ENCODE measurements at regions not wholly inside any gene's neighbourhood (a gene's known extent, or its start where the extent isn't known, plus 50 kb on each side); places are given as distances from the start of the nearest gene placed in this dataset.

DNA sequence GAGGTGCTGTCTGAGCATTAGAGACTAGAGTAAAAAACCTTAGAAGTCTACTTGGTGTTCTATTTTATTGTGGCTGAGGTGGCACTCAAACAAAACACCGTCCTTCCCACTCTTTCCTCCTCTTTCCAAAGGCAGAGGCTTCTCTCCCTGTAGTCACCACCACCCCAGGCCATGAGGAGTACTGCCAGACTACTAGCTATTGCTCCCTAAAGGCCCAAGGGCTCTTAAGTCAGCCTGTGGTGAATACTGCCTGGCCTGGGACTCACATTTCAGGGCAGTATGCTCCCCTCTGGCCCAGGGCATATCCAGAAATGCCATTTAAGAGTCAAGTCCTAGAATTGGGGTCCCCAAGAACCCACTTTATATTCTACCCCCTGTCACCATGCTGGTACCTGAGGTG lies 309.7 kb upstream of the IMPG1 start:
- POLR2A ChIA-PET, result no interaction called here
- CTCF ChIA-PET, result no interaction called here
- no peak for DNase-seq (ENCODE audit: extremely low spot score)
- TF ChIP-seq, protein P1, sequence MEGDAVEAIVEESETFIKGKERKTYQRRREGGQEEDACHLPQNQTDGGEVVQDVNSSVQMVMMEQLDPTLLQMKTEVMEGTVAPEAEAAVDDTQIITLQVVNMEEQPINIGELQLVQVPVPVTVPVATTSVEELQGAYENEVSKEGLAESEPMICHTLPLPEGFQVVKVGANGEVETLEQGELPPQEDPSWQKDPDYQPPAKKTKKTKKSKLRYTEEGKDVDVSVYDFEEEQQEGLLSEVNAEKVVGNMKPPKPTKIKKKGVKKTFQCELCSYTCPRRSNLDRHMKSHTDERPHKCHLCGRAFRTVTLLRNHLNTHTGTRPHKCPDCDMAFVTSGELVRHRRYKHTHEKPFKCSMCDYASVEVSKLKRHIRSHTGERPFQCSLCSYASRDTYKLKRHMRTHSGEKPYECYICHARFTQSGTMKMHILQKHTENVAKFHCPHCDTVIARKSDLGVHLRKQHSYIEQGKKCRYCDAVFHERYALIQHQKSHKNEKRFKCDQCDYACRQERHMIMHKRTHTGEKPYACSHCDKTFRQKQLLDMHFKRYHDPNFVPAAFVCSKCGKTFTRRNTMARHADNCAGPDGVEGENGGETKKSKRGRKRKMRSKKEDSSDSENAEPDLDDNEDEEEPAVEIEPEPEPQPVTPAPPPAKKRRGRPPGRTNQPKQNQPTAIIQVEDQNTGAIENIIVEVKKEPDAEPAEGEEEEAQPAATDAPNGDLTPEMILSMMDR (IDR thresholded peaks at IDR 0.05; ENCODE audit: control extremely low read depth, extremely low read depth, low read depth, missing control alignments), result no peak

GRCh38 chr6:76381612-76382011 lies 309.1 kb upstream of the IMPG1 start:
- POLR2A ChIA-PET, result no interaction called here
- TF ChIP-seq, protein P1 (IDR thresholded peaks at IDR 0.05; ENCODE audit: control extremely low read depth, extremely low read depth, low read depth, missing control alignments), result no peak
- CTCF ChIA-PET, result no interaction called here
- no peak for DNase-seq (ENCODE audit: extremely low spot score)

DNA sequence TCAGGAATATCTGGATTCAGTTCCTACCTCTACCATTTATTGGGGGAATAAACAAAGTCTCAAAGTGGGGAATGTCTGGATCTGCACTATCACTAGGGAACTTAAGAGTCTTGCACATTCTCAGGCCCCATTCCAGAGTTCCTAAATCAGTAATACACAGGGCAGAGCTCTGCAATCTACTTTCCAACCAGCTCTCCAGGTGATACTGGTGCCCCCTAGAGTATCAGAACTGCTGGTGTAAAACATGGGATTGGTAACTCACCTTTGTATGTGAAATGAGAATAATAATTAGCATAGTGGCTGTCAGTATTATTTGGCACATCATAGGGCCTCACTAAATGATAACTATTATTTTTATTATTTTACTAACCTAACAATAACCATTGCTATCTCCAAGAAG lies 278.8 kb upstream of the IMPG1 start:
- TF ChIP-seq, protein P1 (IDR thresholded peaks at IDR 0.05; ENCODE audit: control extremely low read depth, extremely low read depth, low read depth, missing control alignments), result peak; percentile 1
- no peak for DNase-seq (ENCODE audit: extremely low spot score)
- CTCF ChIA-PET, result interaction anchor here (1.3 to 1.6 kb wide), 2 partner anchors 19 to 458 kb away, joined by 3 to 5 read pairs; no protein-coding TSS in a partner anchor
- POLR2A ChIA-PET, result no interaction called here

GRCh38 chr6:76347539-76347938 lies 275.1 kb upstream of the IMPG1 start:
- no peak for DNase-seq (ENCODE audit: extremely low spot score)
- POLR2A ChIA-PET, result no interaction called here
- TF ChIP-seq, protein P1 (IDR thresholded peaks at IDR 0.05; ENCODE audit: control extremely low read depth, extremely low read depth, low read depth, missing control alignments), result no peak
- CTCF ChIA-PET, result no interaction called here

DNA sequence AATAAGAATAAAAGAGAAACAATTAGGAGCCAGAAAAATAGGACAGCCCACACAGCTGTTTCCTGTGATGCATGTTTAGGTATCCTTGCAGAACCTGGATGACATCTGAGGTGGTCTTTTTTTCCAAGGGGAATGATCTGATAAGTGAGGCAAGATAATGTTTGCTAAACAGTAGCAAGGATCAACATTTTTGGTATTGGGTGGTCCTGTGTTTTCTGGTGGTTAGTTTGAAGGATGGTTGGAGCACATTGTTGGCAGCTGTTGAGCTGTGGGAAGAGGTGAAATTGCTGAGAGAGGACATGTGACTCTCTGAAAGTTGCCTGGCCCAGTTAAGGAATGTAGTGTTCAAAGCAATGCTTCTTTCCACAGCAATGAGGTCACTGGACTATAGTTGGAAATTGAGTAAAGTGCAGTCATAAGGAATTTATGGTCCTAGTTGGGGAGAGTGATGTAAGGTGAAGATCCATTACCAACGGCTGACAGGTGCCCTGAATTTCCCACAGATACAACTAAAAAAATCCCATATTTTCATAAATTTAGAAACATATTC lies 270.2 kb upstream of the IMPG1 start:
- TF ChIP-seq, protein P1 (IDR thresholded peaks at IDR 0.05; ENCODE audit: control extremely low read depth, extremely low read depth, low read depth, missing control alignments), result no peak
- DNase-seq (ENCODE audit: extremely low spot score), result no peak
- CTCF ChIA-PET, result no interaction called here
- POLR2A ChIA-PET, result no interaction called here

- TF ChIP-seq, protein P1 (IDR thresholded peaks at IDR 0.05; ENCODE audit: control extremely low read depth, extremely low read depth, low read depth, missing control alignments), result no peak
- CTCF ChIA-PET, result interaction anchor here (1.2 kb wide), 1 partner anchor 9 kb away, joined by 4 read pairs; no protein-coding TSS in a partner anchor
- POLR2A ChIA-PET, result no interaction called here
These were observed 257.6 kb upstream of the IMPG1 start for GRCh38 chr6:76330031-76330430.

GRCh38 chr6:76326871-76327270 lies 254.4 kb upstream of the IMPG1 start:
- DNase-seq (ENCODE audit: extremely low spot score), result no peak
- CTCF ChIA-PET, result no interaction called here
- POLR2A ChIA-PET, result no interaction called here
- TF ChIP-seq, protein P1 (IDR thresholded peaks at IDR 0.05; ENCODE audit: control extremely low read depth, extremely low read depth, low read depth, missing control alignments), result no peak

More at GRCh38 chr6:76330031-76330430, 257.6 kb upstream of the IMPG1 start:
- no peak for DNase-seq (ENCODE audit: extremely low spot score)
